ENCODE measurements at regions not wholly inside any gene's neighbourhood (a gene's known extent, or its start where the extent isn't known, plus 50 kb on each side); places are given as distances from the start of the nearest gene placed in this dataset.

DNA sequence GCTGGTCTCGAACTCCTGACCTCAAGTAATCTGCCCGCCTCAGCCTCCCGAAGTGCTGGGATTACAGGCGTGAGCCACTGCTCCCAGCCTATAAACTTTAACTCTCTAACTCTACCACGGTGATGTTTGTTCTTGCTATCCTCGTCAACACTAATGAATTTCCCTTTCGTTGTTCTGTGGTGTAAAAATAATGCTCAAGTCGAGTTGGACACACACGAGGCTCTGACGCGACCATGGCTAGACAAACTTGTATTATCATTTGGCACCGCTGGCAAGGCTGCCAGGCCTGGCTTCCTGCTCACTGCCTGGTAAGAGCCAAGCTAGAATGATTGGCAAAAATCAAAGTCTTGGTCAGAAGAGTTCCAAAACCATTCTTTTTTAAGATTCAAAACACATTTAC lies 167.0 kb upstream of the KLF6 start:
- Histone ChIP-seq H2BK20ac (ENCODE audit: low read depth, low read length, poor library complexity, severe bottlenecking) (no peak overlapping the region), H4K5ac (ENCODE audit: insufficient read length, low read depth, low read length) (no peak overlapping the region), H4K91ac (ENCODE audit: insufficient read length, low read depth, low read length) (no peak overlapping the region), H3K14ac (ENCODE audit: insufficient read depth, low read length) (no peak overlapping the region), H2BK12ac (ENCODE audit: insufficient read length, low read depth, low read length) (no peak overlapping the region), H3K27ac (ENCODE audit: insufficient read length, low read depth, low read length) (no peak overlapping the region), H2AK5ac (ENCODE audit: insufficient read length, low read length) (no peak overlapping the region), H3K9me3 (ENCODE audit: control insufficient read depth, low read depth, low read length) (no peaks in the 10 kb centered on the region), H3K56ac (ENCODE audit: insufficient read length, low read depth, low read length) (no peak overlapping the region), H3K27me3 (ENCODE audit: insufficient read depth, low read length) (no peaks in the 10 kb centered on the region), H3K23me2 (ENCODE audit: insufficient read length, low read depth, low read length, poor library complexity, severe bottlenecking) (no peaks in the 10 kb centered on the region), H3K79me2 (ENCODE audit: insufficient read depth, low read length) (no peaks in the 10 kb centered on the region), H3K23ac (ENCODE audit: insufficient read length, low read depth, low read length) (no peak overlapping the region), H2BK15ac (ENCODE audit: low read depth, low read length) (no peak overlapping the region), H4K20me1 (ENCODE audit: control insufficient read depth, insufficient read depth, insufficient read length) (no peaks in the 10 kb centered on the region), H2BK5ac (ENCODE audit: insufficient read length, low read length) (no peak overlapping the region), H4K8ac (replicated peaks; ENCODE audit: insufficient read length, low read depth, low read length) (no peak overlapping the region), H3K79me1 (ENCODE audit: insufficient read depth, low read depth, low read length, poor library complexity, severe bottlenecking) (no peaks in the 10 kb centered on the region), H3K9ac (ENCODE audit: extremely low read depth, insufficient read length, low read length) (no peak overlapping the region), H3K18ac (ENCODE audit: insufficient read length, low read depth, low read length) (no peak overlapping the region), H3K4me2 (ENCODE audit: insufficient read depth, insufficient read length, low read length) (no peak overlapping the region), H3K4me1 (ENCODE audit: insufficient read depth, low read length) (no peaks in the 10 kb centered on the region), H2BK120ac (ENCODE audit: low read depth, low read length, poor library complexity, severe bottlenecking) (no peak overlapping the region), H3K4ac (ENCODE audit: low read depth, low read length) (no peak overlapping the region), H3T11ph (ENCODE audit: low read length) (no peak overlapping the region), H2AFZ (ENCODE audit: low read length) (no peak overlapping the region)
- no peak for DNase-seq
- no CpG with 5 or more reads among the region's 12 CpGs for WGBS (ENCODE audit: extremely low coverage, insufficient read length, low lambda C conversion rate)
- Mint-ChIP-seq H3K9me3 (peaks cover 3 to 4% of the 10 kb centered on the region in 2 experiments; a peak in 2 of 5 replicates), H3K27me3 (ENCODE audit: low read depth) (no peaks in the 10 kb centered on the region; the same call in 1 of the 2 replicates), H3K27ac (no peak overlapping the region), H3K36me3 (ENCODE audit: insufficient read depth in 1 of 3, low read depth in 3 of 3) (no peaks in the 10 kb centered on the region), H3K4me1 (peaks cover 23 to 34% of the 10 kb centered on the region in 2 experiments), H3K4me3 (no peak overlapping the region)
- TF ChIP-seq CTCF (conservative IDR thresholded peaks at IDR 0.05) = no peak
